Endothelial cell of umbilical vein (primary cell): ENCODE measurements at regions not wholly inside any gene's neighbourhood (a gene's known extent, or its start where the extent isn't known, plus 50 kb on each side); places are given as distances from the start of the nearest gene placed in this dataset.

Experiments
- EZH2 ChIP-seq: IDR thresholded peaks from 2 replicates; pipeline ENCODE4 v1.6.1; 2012; ENCODE audit warnings: borderline replicate concordance, low read depth, mild to moderate bottlenecking, moderate library complexity, low read length, inconsistent platforms; ENCODE audit not compliant: severe bottlenecking
- POLR2A ChIP-seq: IDR thresholded peaks from 2 replicates; pipeline ENCODE4 v1.6.1; 2012; ENCODE audit warnings: low read depth, mild to moderate bottlenecking, control low read depth, low read length
- POLR2AphosphoS5 ChIP-seq: IDR thresholded peaks from 2 replicates; pipeline ENCODE4 v1.6.1; 2012; ENCODE audit warnings: low read depth, mild to moderate bottlenecking, control low read depth, low read length, moderate library complexity; ENCODE audit not compliant: insufficient read depth
- TF ChIP-seq, protein P1 (sequence below), 2 donors: IDR thresholded peaks; 1 replicate in 1 of 2; 2 replicates in 1 of 2; pipeline ENCODE4 v1.5.1; 2011; ENCODE audit warnings: low read length in 2 of 2, mild to moderate bottlenecking in 2 of 2, moderate library complexity in 2 of 2, control low read depth in 1 of 2, inconsistent platforms in 1 of 2, low read depth in 1 of 2; ENCODE audit not compliant: insufficient read depth in 1 of 2; ENCODE audit errors: extremely low read depth in 1 of 2

DNA sequence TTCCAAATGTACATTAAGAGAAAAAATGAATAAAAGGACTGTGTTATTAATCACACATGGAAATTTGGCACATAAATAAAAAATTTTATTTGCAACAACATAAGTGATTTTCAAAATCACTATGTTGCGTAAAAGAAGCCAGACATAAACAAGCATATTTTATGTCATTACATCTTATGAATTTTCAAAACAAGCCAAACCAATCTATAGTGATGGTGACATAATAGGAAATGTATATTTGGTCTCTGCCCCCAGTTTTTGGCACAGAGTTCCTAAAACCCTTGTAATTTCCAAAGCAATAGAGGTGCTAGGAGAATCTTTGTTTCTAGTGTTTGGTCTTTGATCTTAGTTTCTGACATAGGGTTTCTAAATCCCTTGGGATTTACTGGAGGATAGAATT, 543.3 kb downstream of the ZBBX start:
- TF ChIP-seq POLR2AphosphoS5 (no peak), EZH2 (no peak), POLR2A (no peak)
- TF ChIP-seq, protein P1, sequence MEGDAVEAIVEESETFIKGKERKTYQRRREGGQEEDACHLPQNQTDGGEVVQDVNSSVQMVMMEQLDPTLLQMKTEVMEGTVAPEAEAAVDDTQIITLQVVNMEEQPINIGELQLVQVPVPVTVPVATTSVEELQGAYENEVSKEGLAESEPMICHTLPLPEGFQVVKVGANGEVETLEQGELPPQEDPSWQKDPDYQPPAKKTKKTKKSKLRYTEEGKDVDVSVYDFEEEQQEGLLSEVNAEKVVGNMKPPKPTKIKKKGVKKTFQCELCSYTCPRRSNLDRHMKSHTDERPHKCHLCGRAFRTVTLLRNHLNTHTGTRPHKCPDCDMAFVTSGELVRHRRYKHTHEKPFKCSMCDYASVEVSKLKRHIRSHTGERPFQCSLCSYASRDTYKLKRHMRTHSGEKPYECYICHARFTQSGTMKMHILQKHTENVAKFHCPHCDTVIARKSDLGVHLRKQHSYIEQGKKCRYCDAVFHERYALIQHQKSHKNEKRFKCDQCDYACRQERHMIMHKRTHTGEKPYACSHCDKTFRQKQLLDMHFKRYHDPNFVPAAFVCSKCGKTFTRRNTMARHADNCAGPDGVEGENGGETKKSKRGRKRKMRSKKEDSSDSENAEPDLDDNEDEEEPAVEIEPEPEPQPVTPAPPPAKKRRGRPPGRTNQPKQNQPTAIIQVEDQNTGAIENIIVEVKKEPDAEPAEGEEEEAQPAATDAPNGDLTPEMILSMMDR (IDR thresholded peaks at IDR 0.05; ENCODE audit: extremely low read depth in 1 of 2, insufficient read depth in 1 of 2, low read depth in 1 of 2, low read length in 2 of 2): no peak
